GM12878 (cell line): ENCODE measurements at regions not wholly inside any gene's neighbourhood (a gene's known extent, or its start where the extent isn't known, plus 50 kb on each side); places are given as distances from the start of the nearest gene placed in this dataset.
"Not testable (repeated sequence)": the region's sequence is repeated elsewhere in the genome, so short reads cannot be mapped to it uniquely, and the experiment has no call there.

Source experiments
- BRCA1 ChIP-seq: IDR thresholded peaks from 2 replicates; pipeline ENCODE4 v1.6.1; 2011; ENCODE audit warnings: low read depth, low read length, improper control_type of control experiment
- CREM ChIP-seq: IDR thresholded peaks from 2 replicates; pipeline ENCODE4 v1.6.1; 2014; ENCODE audit warnings: antibody characterized with exemption, low read depth
- GABPA ChIP-seq: IDR thresholded peaks from 2 replicates; pipeline ENCODE4 v1.6.1; 2014; ENCODE audit warnings: antibody characterized with exemption, low read depth, mild to moderate bottlenecking, inconsistent platforms
- HDGF ChIP-seq: fragments of 450-650 bp; IDR thresholded peaks from 2 replicates; pipeline ENCODE4 v1.6.1; 2016; ENCODE audit warnings: antibody characterized with exemption
- IKZF1 ChIP-seq: fragments of 450-650 bp; conservative IDR thresholded peaks from 2 replicates; pipeline ENCODE4 v1.6.1; 2017; ENCODE audit warnings: antibody characterized with exemption, mild to moderate bottlenecking
- MEF2A ChIP-seq: IDR thresholded peaks from 2 replicates; pipeline ENCODE4 v1.6.1; 2011; ENCODE audit warnings: low read depth, mild to moderate bottlenecking, low read length, moderate library complexity; ENCODE audit not compliant: insufficient read depth
- MEF2B ChIP-seq: fragments of 450-650 bp; IDR thresholded peaks from 2 replicates; pipeline ENCODE4 v1.6.1; 2018; ENCODE audit warnings: mild to moderate bottlenecking, moderate library complexity; ENCODE audit not compliant: partially characterized antibody, poor library complexity, severe bottlenecking
- NR2F1 ChIP-seq: fragments of 450-650 bp; conservative IDR thresholded peaks from 2 replicates; pipeline ENCODE4 v1.6.1; 2017; ENCODE audit warnings: mild to moderate bottlenecking
- POLR2A ChIP-seq: IDR thresholded peaks from 2 replicates; pipeline ENCODE4 v1.6.1; 2011; ENCODE audit warnings: low read depth, mild to moderate bottlenecking, low read length
- POLR2AphosphoS5 ChIP-seq: IDR thresholded peaks from 2 replicates; pipeline ENCODE4 v1.6.1; 2011; ENCODE audit warnings: mild to moderate bottlenecking, low read length, inconsistent platforms
- TAF1 ChIP-seq: IDR thresholded peaks from 2 replicates; pipeline ENCODE4 v1.6.1; 2011; ENCODE audit warnings: mild to moderate bottlenecking, low read depth, low read length, borderline replicate concordance
- TCF7 ChIP-seq: IDR thresholded peaks from 2 replicates; pipeline ENCODE4 v1.6.1; 2014; ENCODE audit warnings: antibody characterized with exemption, borderline replicate concordance
- TF ChIP-seq, protein P1 (sequence below): IDR thresholded peaks from 2 replicates; pipeline ENCODE4 v1.6.1; 2011; ENCODE audit warnings: borderline replicate concordance, low read depth, mild to moderate bottlenecking, moderate library complexity, mixed read lengths, low read length; ENCODE audit not compliant: insufficient read depth; ENCODE audit errors: extremely low read length
- TF ChIP-seq, protein P2 (sequence below), 3 experiments: IDR thresholded peaks in 2 of 3; conservative IDR thresholded peaks in 1 of 3; 2 replicates each; pipeline ENCODE4 v1.5.1; 2011; ENCODE audit warnings: low read depth in 3 of 3, low read length in 3 of 3, mild to moderate bottlenecking in 3 of 3, control low read depth in 2 of 3, moderate library complexity in 2 of 3, inconsistent platforms in 1 of 3, mixed read lengths in 1 of 3; ENCODE audit not compliant: control insufficient read depth in 2 of 3, insufficient read depth in 1 of 3; ENCODE audit errors: extremely low read depth in 1 of 3

DNA sequence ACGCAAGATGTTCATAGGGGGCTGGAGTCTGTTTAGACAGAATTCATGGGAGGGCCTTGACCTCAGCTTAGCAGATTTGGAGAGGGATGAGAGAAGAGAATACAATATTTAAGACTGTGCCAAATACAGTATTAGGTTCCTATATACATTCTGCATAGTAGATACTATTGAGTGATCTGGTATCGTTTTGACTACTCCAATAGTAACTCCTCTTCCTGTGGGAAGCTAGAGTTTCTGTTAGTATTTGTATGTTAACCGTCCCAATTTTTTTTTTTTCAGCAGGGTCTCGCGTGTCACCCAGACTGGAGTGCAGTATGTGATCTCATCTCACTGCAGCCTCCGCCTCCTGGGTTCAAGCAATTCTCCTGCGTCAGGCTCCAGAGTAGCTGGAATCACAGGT, 65.2 kb upstream of the FAM153A start:
- TF ChIP-seq, protein P1, sequence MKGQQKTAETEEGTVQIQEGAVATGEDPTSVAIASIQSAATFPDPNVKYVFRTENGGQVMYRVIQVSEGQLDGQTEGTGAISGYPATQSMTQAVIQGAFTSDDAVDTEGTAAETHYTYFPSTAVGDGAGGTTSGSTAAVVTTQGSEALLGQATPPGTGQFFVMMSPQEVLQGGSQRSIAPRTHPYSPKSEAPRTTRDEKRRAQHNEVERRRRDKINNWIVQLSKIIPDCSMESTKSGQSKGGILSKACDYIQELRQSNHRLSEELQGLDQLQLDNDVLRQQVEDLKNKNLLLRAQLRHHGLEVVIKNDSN = not testable (repeated sequence)
- TF ChIP-seq TAF1, TCF7, POLR2AphosphoS5, IKZF1, HDGF, CREM, GABPA, MEF2B, NR2F1, BRCA1, POLR2A, MEF2A: not testable (repeated sequence)
- TF ChIP-seq, protein P2, sequence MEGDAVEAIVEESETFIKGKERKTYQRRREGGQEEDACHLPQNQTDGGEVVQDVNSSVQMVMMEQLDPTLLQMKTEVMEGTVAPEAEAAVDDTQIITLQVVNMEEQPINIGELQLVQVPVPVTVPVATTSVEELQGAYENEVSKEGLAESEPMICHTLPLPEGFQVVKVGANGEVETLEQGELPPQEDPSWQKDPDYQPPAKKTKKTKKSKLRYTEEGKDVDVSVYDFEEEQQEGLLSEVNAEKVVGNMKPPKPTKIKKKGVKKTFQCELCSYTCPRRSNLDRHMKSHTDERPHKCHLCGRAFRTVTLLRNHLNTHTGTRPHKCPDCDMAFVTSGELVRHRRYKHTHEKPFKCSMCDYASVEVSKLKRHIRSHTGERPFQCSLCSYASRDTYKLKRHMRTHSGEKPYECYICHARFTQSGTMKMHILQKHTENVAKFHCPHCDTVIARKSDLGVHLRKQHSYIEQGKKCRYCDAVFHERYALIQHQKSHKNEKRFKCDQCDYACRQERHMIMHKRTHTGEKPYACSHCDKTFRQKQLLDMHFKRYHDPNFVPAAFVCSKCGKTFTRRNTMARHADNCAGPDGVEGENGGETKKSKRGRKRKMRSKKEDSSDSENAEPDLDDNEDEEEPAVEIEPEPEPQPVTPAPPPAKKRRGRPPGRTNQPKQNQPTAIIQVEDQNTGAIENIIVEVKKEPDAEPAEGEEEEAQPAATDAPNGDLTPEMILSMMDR (IDR thresholded peaks at IDR 0.05 in 2 of 3, conservative IDR thresholded peaks at IDR 0.05 in 1 of 3; ENCODE audit: control insufficient read depth in 2 of 3, extremely low read depth in 1 of 3, insufficient read depth in 1 of 3, low read depth in 3 of 3, low read length in 3 of 3) = not testable (repeated sequence)
